Prostate gland (tissue), 2 donors: ENCODE measurements at regions not wholly inside any gene's neighbourhood (a gene's known extent, or its start where the extent isn't known, plus 50 kb on each side); places are given as distances from the start of the nearest gene placed in this dataset.

Experiments used
- POLR2A ChIP-seq: fragments of 450-650 bp; IDR thresholded peaks from one replicate; pipeline ENCODE4 v1.6.1; 2016; ENCODE audit warnings: antibody characterized with exemption, mild to moderate bottlenecking
- TF ChIP-seq, protein P1 (sequence below), 4 experiments: fragments of 200-600 bp in 2 of 4; fragments of 450-650 bp in 2 of 4; sonication (generic) in 2 of 4; IDR thresholded peaks; 1 replicate in 3 of 4; 2 replicates in 1 of 4; pipeline ENCODE4 v1.5.1; 2016 to 2019; ENCODE audit warnings: antibody characterized with exemption in 4 of 4, mild to moderate bottlenecking in 2 of 4, moderate library complexity in 2 of 4

- TF ChIP-seq, protein P1, sequence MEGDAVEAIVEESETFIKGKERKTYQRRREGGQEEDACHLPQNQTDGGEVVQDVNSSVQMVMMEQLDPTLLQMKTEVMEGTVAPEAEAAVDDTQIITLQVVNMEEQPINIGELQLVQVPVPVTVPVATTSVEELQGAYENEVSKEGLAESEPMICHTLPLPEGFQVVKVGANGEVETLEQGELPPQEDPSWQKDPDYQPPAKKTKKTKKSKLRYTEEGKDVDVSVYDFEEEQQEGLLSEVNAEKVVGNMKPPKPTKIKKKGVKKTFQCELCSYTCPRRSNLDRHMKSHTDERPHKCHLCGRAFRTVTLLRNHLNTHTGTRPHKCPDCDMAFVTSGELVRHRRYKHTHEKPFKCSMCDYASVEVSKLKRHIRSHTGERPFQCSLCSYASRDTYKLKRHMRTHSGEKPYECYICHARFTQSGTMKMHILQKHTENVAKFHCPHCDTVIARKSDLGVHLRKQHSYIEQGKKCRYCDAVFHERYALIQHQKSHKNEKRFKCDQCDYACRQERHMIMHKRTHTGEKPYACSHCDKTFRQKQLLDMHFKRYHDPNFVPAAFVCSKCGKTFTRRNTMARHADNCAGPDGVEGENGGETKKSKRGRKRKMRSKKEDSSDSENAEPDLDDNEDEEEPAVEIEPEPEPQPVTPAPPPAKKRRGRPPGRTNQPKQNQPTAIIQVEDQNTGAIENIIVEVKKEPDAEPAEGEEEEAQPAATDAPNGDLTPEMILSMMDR (IDR thresholded peaks at IDR 0.05) = no peak
- no peak for TF ChIP-seq POLR2A
Observed at GRCh38 chr7:25707768-25708620, 444.0 kb upstream of the NFE2L3 start.
